Fibroblast of mammary gland (primary cell): ENCODE measurements at regions not wholly inside any gene's neighbourhood (a gene's known extent, or its start where the extent isn't known, plus 50 kb on each side); places are given as distances from the start of the nearest gene placed in this dataset.

Source experiments
- DNase-seq: peaks from one replicate; pipeline ENCODE4 v3.0.0-alpha.2; 2010; ENCODE audit warnings: low read depth
- H3K4me3 ChIP-seq: 2 replicates; pipeline ENCODE4 v1.5.1; 2011; ENCODE audit warnings: low read depth, mild to moderate bottlenecking, low read length, moderate library complexity; ENCODE audit not compliant: control insufficient read depth
- TF ChIP-seq, protein P1 (sequence below): conservative IDR thresholded peaks from 2 replicates; pipeline ENCODE4 v1.5.1; 2011; ENCODE audit warnings: low read depth, low read length, inconsistent platforms; ENCODE audit not compliant: control insufficient read depth, insufficient read depth

DNA sequence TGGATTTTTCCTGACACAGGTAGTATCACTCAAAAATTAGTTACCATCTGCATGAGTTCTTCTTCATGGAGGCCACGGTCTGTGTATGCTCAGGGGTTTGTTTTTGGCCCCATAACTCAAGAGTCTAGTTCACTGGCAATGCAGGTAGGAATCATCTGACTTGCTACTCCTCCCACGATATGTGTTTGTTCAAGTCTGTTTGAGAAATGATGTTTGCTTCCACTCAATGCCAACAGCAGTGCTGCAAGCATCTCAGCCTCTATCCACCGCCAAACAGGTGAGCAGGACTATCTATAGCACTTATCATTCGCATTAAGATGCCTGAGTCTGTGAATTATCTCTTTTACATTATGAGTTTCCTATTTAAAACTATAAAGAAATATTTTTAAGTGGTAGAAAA is 264.8 kb upstream of the PTGER4 start:
- TF ChIP-seq, protein P1, sequence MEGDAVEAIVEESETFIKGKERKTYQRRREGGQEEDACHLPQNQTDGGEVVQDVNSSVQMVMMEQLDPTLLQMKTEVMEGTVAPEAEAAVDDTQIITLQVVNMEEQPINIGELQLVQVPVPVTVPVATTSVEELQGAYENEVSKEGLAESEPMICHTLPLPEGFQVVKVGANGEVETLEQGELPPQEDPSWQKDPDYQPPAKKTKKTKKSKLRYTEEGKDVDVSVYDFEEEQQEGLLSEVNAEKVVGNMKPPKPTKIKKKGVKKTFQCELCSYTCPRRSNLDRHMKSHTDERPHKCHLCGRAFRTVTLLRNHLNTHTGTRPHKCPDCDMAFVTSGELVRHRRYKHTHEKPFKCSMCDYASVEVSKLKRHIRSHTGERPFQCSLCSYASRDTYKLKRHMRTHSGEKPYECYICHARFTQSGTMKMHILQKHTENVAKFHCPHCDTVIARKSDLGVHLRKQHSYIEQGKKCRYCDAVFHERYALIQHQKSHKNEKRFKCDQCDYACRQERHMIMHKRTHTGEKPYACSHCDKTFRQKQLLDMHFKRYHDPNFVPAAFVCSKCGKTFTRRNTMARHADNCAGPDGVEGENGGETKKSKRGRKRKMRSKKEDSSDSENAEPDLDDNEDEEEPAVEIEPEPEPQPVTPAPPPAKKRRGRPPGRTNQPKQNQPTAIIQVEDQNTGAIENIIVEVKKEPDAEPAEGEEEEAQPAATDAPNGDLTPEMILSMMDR = no peak

DNA sequence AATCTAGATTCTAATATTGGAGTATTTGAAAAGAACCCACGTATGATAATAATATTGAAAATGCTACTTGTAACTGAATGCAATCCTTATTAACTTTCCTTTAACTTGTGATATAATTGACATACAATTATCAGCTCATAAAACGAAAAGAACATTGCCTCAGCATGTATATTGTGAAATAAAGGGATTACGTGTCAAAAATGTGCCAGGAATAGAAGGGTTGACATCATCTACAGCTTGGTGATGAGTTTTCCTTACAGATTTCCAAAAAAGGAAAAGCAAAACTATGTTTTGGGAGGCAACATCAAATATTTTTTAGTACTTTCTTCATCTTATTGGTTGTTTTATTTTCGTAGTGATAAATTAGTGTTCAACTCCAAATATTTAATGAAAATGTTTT is 266.0 kb upstream of the PTGER4 start:
- TF ChIP-seq, protein P1 = no peak
- DNase-seq = peak; percentile 61
- H3K4me3 ChIP-seq = no peak overlapping the region

More for the DNA sequence above, 264.8 kb upstream of the PTGER4 start:
- H3K4me3 ChIP-seq = no peak overlapping the region
- DNase-seq = no peak

DNA sequence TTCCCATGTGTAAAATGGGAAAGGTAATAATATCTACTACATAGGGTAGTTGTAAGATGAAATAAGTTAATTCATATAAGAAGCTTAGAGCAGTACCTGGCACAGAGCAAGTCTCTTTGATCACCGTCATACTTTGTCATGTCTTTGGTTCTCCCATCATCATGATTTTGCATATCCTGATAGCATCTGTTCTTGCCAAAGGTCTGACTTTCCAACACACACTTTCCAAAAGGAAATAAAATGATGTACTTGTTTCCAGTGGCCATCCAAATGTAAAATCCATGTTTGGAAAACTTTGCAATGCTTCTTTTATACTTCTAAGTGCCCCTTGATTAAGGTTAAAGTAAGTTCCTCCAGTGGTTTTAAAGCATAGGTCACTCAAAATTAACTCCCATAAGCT is 266.9 kb upstream of the PTGER4 start:
- no peak overlapping the region for H3K4me3 ChIP-seq
- no peak for DNase-seq
- TF ChIP-seq, protein P1 = no peak

DNA sequence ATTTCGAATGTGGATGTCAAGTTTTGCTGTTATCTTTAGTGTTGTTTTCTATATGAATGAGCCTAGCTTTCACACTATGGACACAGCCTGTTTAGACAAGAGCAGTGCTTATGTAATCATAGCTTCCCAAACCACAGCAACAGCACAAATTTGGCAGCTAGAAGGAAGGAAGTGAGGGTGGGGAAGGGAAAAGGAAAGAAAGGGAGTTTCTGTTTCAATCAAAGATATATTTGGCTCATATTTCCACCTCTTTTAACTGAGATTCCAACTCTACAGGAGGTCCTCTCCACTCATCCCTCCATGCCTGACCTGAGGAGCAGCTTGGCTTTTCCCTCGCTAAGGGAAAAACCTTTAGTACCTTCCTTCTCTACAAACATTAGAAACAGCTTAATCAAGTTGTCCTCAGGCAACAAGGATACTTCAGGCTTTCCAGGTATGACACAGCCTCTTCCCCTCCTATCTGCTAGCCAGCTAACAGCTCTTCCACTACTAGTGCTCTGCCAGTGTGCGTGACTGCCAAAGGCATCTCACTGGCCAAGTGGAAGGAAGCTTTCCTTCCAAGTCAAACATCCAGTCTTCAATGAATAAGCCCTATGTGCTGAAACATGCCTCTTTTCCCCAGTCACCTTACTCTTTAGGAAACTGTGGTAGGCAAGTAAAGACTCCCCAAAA is 268.6 kb upstream of the PTGER4 start:
- peak; percentile 53 for DNase-seq
- no peak overlapping the region for H3K4me3 ChIP-seq
- TF ChIP-seq, protein P1 = no peak

- H3K4me3 ChIP-seq = no peak overlapping the region
- DNase-seq = peak; percentile 35
- TF ChIP-seq, protein P1 = no peak
Observed at GRCh38 chr5:40410231-40410861, 269.4 kb upstream of the PTGER4 start.

DNA sequence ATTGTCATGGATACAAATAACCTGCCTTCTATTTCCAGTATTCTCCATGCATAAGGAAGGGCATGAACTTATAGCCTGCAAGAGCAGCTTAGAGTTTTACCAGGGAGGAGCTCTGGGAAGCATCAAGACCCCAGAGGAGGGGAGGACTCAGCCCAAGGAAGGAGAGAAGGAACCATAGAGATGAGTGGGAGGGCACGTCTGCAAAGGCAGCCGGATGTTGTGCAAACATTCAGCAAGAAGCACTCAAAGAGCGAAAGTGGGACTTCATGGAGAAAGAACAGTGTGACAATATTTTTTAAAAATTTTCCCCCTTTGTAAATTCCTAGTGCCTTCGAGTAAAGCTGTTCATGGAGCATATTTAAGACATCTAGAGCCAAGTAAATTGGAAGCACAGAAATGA is 270.1 kb upstream of the PTGER4 start:
- TF ChIP-seq, protein P1 = no peak
- no peak for DNase-seq
- H3K4me3 ChIP-seq = no peak overlapping the region
